Astrocyte of the spinal cord (primary cell): ENCODE measurements at regions not wholly inside any gene's neighbourhood (a gene's known extent, or its start where the extent isn't known, plus 50 kb on each side); places are given as distances from the start of the nearest gene placed in this dataset.

Source experiments
- DNase-seq: peaks from one replicate; pipeline ENCODE4 v3.0.0; 2011; ENCODE audit warnings: low read depth, low spot score
- H3K4me3 ChIP-seq: 2 replicates; pipeline ENCODE4 v1.5.1; 2011; ENCODE audit warnings: low read depth, mild to moderate bottlenecking, low read length, moderate library complexity
- in situ Hi-C: cut with HindIII; loops from 2 replicates; pipeline ENCODE4 v1.10.0; 2017; ENCODE audit warnings: low sequenced_read_pairs
- TF ChIP-seq, protein P1 (sequence below): IDR thresholded peaks from 2 replicates; pipeline ENCODE4 v1.5.1; 2012; ENCODE audit warnings: low read depth, mild to moderate bottlenecking, low read length, inconsistent platforms

DNA sequence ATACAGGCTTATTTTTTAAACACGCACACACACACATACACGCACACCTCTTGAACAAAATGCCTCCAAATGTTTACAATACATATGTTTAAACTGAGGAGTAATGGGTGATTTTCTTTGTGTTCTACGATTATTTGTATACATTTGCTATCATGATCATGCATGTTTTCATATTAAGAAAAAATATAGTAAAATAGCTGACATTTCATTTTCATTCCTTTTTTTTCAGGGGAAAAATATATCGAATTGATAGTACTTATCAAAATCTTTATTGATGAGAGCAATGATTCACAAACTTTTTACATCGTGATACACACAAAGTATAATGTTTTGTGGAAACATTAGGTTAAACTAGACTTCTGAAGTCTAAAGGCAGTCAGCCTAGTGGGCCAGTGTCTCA lies 618.9 kb downstream of the TECRL start:
- DNase-seq, result no peak
- H3K4me3 ChIP-seq, result no peak overlapping the region
- TF ChIP-seq, protein P1, sequence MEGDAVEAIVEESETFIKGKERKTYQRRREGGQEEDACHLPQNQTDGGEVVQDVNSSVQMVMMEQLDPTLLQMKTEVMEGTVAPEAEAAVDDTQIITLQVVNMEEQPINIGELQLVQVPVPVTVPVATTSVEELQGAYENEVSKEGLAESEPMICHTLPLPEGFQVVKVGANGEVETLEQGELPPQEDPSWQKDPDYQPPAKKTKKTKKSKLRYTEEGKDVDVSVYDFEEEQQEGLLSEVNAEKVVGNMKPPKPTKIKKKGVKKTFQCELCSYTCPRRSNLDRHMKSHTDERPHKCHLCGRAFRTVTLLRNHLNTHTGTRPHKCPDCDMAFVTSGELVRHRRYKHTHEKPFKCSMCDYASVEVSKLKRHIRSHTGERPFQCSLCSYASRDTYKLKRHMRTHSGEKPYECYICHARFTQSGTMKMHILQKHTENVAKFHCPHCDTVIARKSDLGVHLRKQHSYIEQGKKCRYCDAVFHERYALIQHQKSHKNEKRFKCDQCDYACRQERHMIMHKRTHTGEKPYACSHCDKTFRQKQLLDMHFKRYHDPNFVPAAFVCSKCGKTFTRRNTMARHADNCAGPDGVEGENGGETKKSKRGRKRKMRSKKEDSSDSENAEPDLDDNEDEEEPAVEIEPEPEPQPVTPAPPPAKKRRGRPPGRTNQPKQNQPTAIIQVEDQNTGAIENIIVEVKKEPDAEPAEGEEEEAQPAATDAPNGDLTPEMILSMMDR, result no peak
- in situ Hi-C loops, result no loop called here

DNA sequence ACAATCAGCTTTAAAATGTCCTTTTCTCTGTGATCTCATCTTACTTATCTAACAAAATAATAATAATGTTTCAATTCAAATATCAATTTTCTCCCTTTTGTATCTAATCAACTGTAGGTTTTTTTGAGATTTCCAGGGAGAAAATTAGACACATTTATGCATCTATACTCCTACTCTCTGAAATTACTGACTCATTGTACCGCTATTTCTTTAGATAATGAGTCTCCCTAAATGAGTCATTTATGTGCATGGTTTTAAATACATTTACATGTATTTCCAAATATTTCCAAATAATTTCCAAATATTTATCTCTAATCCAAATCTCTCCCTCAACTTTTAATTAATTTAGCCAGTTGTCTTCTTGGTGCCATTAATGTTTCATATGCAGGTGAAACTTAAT lies 621.0 kb downstream of the TECRL start:
- DNase-seq, result no peak
- in situ Hi-C loops, result no loop called here
- no peak overlapping the region for H3K4me3 ChIP-seq
- TF ChIP-seq, protein P1, result no peak

DNA sequence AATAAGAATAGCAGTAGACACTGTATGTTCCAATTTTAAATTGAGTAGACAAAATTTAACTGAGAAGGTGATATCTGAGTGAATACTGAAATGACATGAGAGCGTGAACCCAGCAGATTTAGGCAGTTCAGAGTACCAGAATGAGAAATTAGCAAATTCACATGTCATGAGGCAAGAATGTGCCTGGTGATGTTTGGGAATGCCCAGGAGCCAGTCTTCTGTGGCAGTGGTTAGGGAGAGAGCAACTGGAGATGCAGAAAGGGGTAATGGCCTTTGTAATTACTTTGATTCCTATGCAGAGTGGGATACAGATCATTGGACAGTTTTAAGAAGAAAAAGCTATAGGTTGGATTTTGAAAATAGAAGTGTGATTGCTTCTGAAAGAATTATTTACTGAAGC lies 621.9 kb downstream of the TECRL start:
- TF ChIP-seq, protein P1, result no peak
- no peak for DNase-seq
- no peak overlapping the region for H3K4me3 ChIP-seq
- in situ Hi-C loops, result no loop called here

DNA sequence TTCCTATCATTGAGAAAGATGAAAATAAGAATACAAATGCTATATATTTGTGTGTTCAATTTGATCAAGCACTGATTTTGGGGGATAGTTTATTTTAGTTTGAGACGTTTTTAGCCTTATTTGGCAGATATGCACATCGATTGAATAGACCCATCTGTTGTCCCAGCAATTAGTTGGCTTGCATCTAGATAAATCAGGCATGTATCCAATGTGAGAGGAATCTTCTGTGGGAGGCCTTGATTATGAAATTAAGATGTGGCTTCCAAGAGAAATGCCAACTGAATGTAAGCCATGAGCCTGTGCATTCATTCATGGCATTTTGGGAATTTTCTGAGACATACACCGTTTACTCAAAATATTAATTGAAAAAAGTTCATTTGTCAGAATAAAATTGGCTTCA lies 623.1 kb downstream of the TECRL start:
- H3K4me3 ChIP-seq, result no peak overlapping the region
- no peak for DNase-seq
- in situ Hi-C loops, result no loop called here
- TF ChIP-seq, protein P1, result no peak

DNA sequence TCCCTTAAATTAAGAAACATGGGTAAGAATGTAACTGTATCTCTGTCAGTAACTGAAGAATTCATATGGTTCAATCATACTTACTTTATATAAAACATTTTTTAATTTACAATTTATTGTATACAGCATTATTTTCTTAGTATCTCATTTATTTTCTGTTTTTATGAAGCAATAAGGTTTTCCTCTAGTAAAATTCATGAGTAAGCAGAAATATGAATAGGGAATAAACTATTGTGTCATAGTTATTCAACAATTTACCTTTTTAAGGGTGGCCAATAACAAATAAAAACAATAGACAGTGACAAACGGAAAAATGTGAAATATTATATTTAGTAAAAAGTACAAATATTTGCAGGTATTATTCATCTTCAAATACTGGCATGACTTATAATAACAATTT lies 624.4 kb downstream of the TECRL start:
- TF ChIP-seq, protein P1, result no peak
- DNase-seq, result no peak
- no peak overlapping the region for H3K4me3 ChIP-seq
- in situ Hi-C loops, result no loop called here

DNA sequence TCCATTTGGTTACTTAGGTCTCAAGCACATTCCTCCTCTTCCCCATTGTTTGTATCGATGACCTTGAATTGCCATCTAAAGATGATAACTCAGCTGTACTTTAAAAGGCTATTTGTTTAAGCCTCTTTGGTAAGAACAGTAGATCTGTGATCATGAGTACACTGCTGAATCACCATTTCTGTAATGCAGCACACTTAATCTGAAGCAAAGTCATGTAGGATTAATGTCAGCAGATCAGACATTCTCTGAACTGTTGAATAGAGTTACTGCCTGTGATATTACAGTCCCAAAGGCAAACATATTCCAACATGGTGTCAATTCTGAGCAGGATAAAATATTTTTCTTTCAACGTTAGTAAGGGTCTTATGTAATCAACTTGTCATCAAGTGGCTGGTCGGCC lies 631.6 kb downstream of the TECRL start:
- TF ChIP-seq, protein P1, result no peak
- in situ Hi-C loops, result no loop called here
- no peak overlapping the region for H3K4me3 ChIP-seq
- no peak for DNase-seq

DNA sequence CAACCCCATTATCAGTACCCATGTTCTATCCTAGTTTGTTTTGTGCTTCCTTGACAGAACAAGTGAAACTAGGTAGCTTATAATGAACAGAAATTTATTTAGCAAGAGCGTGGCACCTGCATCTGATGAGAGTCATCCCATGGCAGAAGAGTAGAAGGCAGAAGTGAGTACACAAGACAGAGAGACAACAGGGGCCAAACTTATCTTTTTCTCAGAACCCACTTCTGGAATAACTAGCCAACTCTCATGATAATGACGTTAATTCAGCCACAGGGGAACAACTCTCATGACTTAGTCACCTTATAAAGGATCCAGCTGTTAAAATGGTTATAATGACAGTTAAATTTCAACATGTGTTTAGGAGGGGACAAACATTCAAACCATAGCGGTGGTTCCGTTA lies 644.9 kb downstream of the TECRL start:
- H3K4me3 ChIP-seq, result no peak overlapping the region
- in situ Hi-C loops, result no loop called here
- no peak for DNase-seq
- TF ChIP-seq, protein P1, result no peak
